ENCODE measurements at regions not wholly inside any gene's neighbourhood (a gene's known extent, or its start where the extent isn't known, plus 50 kb on each side); places are given as distances from the start of the nearest gene placed in this dataset.

DNA sequence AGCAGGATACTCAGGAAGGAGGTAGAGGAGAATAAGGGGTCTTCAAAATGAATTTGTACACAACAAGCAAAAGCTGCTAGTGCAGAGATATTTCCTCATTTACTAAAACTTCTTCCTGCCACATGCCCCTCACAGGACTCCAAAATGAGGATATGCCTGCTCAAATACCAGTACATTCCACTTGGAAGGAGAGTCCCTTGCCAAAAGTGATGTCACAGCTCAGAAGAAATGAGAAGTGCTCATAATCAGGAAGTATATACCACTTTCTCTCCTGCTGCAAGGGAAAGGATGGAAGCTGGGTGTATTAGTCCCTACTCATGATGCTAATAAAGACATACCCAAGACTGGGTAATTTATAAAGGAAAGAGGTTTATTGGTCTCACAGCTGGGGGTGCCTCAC lies 87.7 kb upstream of the FSHR start:
- no peaks in the 10 kb centered on the region for H3K27me3 ChIP-seq (ENCODE audit: control insufficient read depth, insufficient read depth, low read length)
- intact Hi-C loops (cut with micrococcal nuclease; ENCODE audit: unreplicated experiment), result no loop called here
- ChIA-PET CTCF (no interaction called here), POLR2A (no interaction called here)
- H3K4me1 ChIP-seq (ENCODE audit: control insufficient read depth, insufficient read depth, low read length), result no peaks in the 10 kb centered on the region
- H3K27ac ChIP-seq (ENCODE audit: low read length), result no peak overlapping the region
- no peak for ATAC-seq
- TF ChIP-seq TCF7L2 (IDR thresholded peaks at IDR 0.05; ENCODE audit: low read depth, low read length), result no peak
- TF ChIP-seq SIN3A (IDR thresholded peaks at IDR 0.05; ENCODE audit: borderline replicate concordance, insufficient read depth, low read depth, low read length), result no peak
- TF ChIP-seq, protein P1, sequence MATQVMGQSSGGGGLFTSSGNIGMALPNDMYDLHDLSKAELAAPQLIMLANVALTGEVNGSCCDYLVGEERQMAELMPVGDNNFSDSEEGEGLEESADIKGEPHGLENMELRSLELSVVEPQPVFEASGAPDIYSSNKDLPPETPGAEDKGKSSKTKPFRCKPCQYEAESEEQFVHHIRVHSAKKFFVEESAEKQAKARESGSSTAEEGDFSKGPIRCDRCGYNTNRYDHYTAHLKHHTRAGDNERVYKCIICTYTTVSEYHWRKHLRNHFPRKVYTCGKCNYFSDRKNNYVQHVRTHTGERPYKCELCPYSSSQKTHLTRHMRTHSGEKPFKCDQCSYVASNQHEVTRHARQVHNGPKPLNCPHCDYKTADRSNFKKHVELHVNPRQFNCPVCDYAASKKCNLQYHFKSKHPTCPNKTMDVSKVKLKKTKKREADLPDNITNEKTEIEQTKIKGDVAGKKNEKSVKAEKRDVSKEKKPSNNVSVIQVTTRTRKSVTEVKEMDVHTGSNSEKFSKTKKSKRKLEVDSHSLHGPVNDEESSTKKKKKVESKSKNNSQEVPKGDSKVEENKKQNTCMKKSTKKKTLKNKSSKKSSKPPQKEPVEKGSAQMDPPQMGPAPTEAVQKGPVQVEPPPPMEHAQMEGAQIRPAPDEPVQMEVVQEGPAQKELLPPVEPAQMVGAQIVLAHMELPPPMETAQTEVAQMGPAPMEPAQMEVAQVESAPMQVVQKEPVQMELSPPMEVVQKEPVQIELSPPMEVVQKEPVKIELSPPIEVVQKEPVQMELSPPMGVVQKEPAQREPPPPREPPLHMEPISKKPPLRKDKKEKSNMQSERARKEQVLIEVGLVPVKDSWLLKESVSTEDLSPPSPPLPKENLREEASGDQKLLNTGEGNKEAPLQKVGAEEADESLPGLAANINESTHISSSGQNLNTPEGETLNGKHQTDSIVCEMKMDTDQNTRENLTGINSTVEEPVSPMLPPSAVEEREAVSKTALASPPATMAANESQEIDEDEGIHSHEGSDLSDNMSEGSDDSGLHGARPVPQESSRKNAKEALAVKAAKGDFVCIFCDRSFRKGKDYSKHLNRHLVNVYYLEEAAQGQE (IDR thresholded peaks at IDR 0.05; ENCODE audit: insufficient read depth in 1 of 2, low read depth in 2 of 2, low read length in 1 of 2), result no peak
- TF ChIP-seq, protein P2, sequence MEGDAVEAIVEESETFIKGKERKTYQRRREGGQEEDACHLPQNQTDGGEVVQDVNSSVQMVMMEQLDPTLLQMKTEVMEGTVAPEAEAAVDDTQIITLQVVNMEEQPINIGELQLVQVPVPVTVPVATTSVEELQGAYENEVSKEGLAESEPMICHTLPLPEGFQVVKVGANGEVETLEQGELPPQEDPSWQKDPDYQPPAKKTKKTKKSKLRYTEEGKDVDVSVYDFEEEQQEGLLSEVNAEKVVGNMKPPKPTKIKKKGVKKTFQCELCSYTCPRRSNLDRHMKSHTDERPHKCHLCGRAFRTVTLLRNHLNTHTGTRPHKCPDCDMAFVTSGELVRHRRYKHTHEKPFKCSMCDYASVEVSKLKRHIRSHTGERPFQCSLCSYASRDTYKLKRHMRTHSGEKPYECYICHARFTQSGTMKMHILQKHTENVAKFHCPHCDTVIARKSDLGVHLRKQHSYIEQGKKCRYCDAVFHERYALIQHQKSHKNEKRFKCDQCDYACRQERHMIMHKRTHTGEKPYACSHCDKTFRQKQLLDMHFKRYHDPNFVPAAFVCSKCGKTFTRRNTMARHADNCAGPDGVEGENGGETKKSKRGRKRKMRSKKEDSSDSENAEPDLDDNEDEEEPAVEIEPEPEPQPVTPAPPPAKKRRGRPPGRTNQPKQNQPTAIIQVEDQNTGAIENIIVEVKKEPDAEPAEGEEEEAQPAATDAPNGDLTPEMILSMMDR (IDR thresholded peaks at IDR 0.05), result no peak
- no peak for TF ChIP-seq POLR2AphosphoS5 (IDR thresholded peaks at IDR 0.05; ENCODE audit: low read depth, low read length)
- no peak overlapping the region for H3K4me3 ChIP-seq (ENCODE audit: low read depth in 2 of 2, low read length in 2 of 2)
- no peak for DNase-seq (ENCODE audit: low read depth, low spot score)
- H3K36me3 ChIP-seq (ENCODE audit: control insufficient read depth, insufficient read depth, low read length), result no peaks in the 10 kb centered on the region
- BruUV-seq (replicated peaks), result no TSS peak
- H3K9me3 ChIP-seq (ENCODE audit: control insufficient read depth, insufficient read depth, low read depth, low read length), result no peaks in the 10 kb centered on the region
- in situ Hi-C loops (cut with HindIII; ENCODE audit: low pct_unique_long_range_greater_than_20kb, low sequenced_read_pairs), result no loop called here

DNA sequence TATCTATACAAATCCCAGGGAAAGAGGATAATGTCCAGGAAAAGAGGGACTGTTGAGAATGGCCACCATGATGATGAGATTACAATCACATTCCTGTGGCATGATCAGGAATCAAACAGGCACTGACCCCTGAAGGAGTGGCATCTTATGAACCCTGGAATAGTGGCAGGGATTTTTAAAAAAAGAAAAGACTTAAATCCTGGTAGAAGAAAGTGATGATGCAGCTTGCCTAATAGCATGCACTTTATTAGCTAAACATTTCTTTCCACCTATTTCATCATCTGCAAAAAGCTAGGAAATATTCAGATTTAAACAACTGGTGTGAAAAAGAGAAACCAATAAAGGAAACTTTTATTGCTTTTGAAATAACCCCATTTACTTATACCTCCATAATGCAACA lies 87.2 kb upstream of the FSHR start:
- Histone ChIP-seq H3K27me3 (ENCODE audit: control insufficient read depth, insufficient read depth, low read length) (no peaks in the 10 kb centered on the region), H3K4me1 (ENCODE audit: control insufficient read depth, insufficient read depth, low read length) (no peaks in the 10 kb centered on the region), H3K9me3 (ENCODE audit: control insufficient read depth, insufficient read depth, low read depth, low read length) (no peaks in the 10 kb centered on the region), H3K36me3 (ENCODE audit: control insufficient read depth, insufficient read depth, low read length) (no peaks in the 10 kb centered on the region), H3K27ac (ENCODE audit: low read length) (no peak overlapping the region), H3K4me3 (ENCODE audit: low read depth in 2 of 2, low read length in 2 of 2) (no peak overlapping the region)
- TF ChIP-seq, protein P1 (IDR thresholded peaks at IDR 0.05; ENCODE audit: insufficient read depth in 1 of 2, low read depth in 2 of 2, low read length in 1 of 2), result no peak
- TF ChIP-seq SIN3A (IDR thresholded peaks at IDR 0.05; ENCODE audit: borderline replicate concordance, insufficient read depth, low read depth, low read length) (no peak), TCF7L2 (IDR thresholded peaks at IDR 0.05; ENCODE audit: low read depth, low read length) (no peak), POLR2AphosphoS5 (IDR thresholded peaks at IDR 0.05; ENCODE audit: low read depth, low read length) (no peak)
- TF ChIP-seq, protein P2 (IDR thresholded peaks at IDR 0.05), result no peak
- in situ Hi-C loops (cut with HindIII; ENCODE audit: low pct_unique_long_range_greater_than_20kb, low sequenced_read_pairs), result no loop called here
- BruUV-seq (replicated peaks), result no TSS peak
- no peak for DNase-seq (ENCODE audit: low read depth, low spot score)
- intact Hi-C loops (cut with micrococcal nuclease; ENCODE audit: unreplicated experiment), result no loop called here
- ATAC-seq, result no peak
- POLR2A ChIA-PET, result no interaction called here
- CTCF ChIA-PET, result no interaction called here

Data from Panc1 (cell line).